Ishikawa (cell line): ENCODE measurements at regions not wholly inside any gene's neighbourhood (a gene's known extent, or its start where the extent isn't known, plus 50 kb on each side); places are given as distances from the start of the nearest gene placed in this dataset.

Experiments used
- CEBPB ChIP-seq: IDR thresholded peaks from 2 replicates; pipeline ENCODE4 v1.6.1; 2012
- CREB1 ChIP-seq: IDR thresholded peaks from 2 replicates; pipeline ENCODE4 v1.6.1; 2012; ENCODE audit warnings: low read depth
- EP300 ChIP-seq: IDR thresholded peaks from 2 replicates; pipeline ENCODE4 v1.6.1; 2012; ENCODE audit warnings: borderline replicate concordance
- FOXM1 ChIP-seq: IDR thresholded peaks from 2 replicates; pipeline ENCODE4 v1.6.1; 2012; ENCODE audit warnings: low read depth, borderline replicate concordance
- RAD21 ChIP-seq: IDR thresholded peaks from 2 replicates; pipeline ENCODE4 v1.6.1; 2012; ENCODE audit warnings: low read depth
- TAF1 ChIP-seq: IDR thresholded peaks from 2 replicates; pipeline ENCODE4 v1.6.1; 2012; ENCODE audit warnings: low read depth, mild to moderate bottlenecking
- TCF12 ChIP-seq: IDR thresholded peaks from 2 replicates; pipeline ENCODE4 v1.6.1; 2012; ENCODE audit warnings: low read depth
- YY1 ChIP-seq: IDR thresholded peaks from 2 replicates; pipeline ENCODE4 v1.6.1; 2012; ENCODE audit warnings: low read depth
- TF ChIP-seq, protein P1 (sequence below): IDR thresholded peaks from 2 replicates; pipeline ENCODE4 v1.6.1; 2012
- TF ChIP-seq, protein P2 (sequence below): IDR thresholded peaks from 2 replicates; pipeline ENCODE4 v1.6.1; 2012; ENCODE audit warnings: low read depth, mild to moderate bottlenecking

DNA sequence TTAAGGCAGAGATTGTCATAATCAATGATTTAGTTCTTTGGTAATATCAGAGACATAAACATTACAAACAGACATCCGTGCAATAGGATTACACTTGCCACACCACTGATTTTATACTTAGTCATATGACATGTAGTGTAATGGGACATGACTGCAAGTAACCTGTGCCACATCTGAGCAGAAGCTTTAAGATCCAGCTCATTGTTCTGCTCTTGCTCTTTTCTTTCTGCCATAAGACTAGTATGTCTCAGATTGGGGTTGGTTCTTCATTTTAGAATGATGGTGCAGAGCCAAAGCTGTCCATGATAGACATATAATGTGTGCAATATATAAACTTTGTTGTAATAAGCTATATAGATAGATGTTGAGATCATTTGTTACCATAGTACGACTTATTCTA lies 119.7 kb upstream of the SEMA3A start:
- TF ChIP-seq RAD21 (no peak), TAF1 (no peak), YY1 (no peak), EP300 (no peak), TCF12 (no peak), CREB1 (no peak), FOXM1 (no peak), CEBPB (no peak)
- TF ChIP-seq, protein P1, sequence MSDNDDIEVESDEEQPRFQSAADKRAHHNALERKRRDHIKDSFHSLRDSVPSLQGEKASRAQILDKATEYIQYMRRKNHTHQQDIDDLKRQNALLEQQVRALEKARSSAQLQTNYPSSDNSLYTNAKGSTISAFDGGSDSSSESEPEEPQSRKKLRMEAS = no peak
- TF ChIP-seq, protein P2, sequence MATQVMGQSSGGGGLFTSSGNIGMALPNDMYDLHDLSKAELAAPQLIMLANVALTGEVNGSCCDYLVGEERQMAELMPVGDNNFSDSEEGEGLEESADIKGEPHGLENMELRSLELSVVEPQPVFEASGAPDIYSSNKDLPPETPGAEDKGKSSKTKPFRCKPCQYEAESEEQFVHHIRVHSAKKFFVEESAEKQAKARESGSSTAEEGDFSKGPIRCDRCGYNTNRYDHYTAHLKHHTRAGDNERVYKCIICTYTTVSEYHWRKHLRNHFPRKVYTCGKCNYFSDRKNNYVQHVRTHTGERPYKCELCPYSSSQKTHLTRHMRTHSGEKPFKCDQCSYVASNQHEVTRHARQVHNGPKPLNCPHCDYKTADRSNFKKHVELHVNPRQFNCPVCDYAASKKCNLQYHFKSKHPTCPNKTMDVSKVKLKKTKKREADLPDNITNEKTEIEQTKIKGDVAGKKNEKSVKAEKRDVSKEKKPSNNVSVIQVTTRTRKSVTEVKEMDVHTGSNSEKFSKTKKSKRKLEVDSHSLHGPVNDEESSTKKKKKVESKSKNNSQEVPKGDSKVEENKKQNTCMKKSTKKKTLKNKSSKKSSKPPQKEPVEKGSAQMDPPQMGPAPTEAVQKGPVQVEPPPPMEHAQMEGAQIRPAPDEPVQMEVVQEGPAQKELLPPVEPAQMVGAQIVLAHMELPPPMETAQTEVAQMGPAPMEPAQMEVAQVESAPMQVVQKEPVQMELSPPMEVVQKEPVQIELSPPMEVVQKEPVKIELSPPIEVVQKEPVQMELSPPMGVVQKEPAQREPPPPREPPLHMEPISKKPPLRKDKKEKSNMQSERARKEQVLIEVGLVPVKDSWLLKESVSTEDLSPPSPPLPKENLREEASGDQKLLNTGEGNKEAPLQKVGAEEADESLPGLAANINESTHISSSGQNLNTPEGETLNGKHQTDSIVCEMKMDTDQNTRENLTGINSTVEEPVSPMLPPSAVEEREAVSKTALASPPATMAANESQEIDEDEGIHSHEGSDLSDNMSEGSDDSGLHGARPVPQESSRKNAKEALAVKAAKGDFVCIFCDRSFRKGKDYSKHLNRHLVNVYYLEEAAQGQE = no peak
